Testis (tissue), 2 donors: ENCODE measurements at regions not wholly inside any gene's neighbourhood (a gene's known extent, or its start where the extent isn't known, plus 50 kb on each side); places are given as distances from the start of the nearest gene placed in this dataset.

ENCODE experiments used
- DNase-seq: peaks from one replicate; pipeline ENCODE4 v3.0.0-alpha.2; 2019
- H3K27ac ChIP-seq, 2 donors: fragments of 200-600 bp; sonication (generic); one replicate each; pipeline ENCODE4 v1.5.1; 2019
- H3K27me3 ChIP-seq: fragments of 200-600 bp; sonication (generic); one replicate; pipeline ENCODE4 v1.5.1; 2019
- H3K36me3 ChIP-seq: fragments of 200-600 bp; sonication (generic); one replicate; pipeline ENCODE4 v1.5.1; 2017; ENCODE audit warnings: low read depth; ENCODE audit errors: missing control alignments
- H3K4me1 ChIP-seq: fragments of 200-600 bp; sonication (generic); one replicate; pipeline ENCODE4 v1.5.1; 2019
- H3K4me3 ChIP-seq, 2 donors: fragments of 200-600 bp; sonication (generic); one replicate each; pipeline ENCODE4 v1.5.1; 2017 to 2019
- H3K9me3 ChIP-seq: fragments of 200-600 bp; sonication (generic); one replicate; pipeline ENCODE4 v1.5.1; 2017
- CTCF ChIP-seq, 3 experiments: fragments of 450-650 bp in 2 of 3; fragments of 200-600 bp in 1 of 3; sonication (generic) in 1 of 3; IDR thresholded peaks; one replicate each; pipeline ENCODE4 v1.5.1; 2016 to 2019; ENCODE audit warnings: antibody characterized with exemption in 3 of 3, mild to moderate bottlenecking in 2 of 3, moderate library complexity in 1 of 3
- POLR2A ChIP-seq: fragments of 450-650 bp; IDR thresholded peaks from one replicate; pipeline ENCODE4 v1.6.1; 2017; ENCODE audit warnings: antibody characterized with exemption, mild to moderate bottlenecking, moderate library complexity
- WGBS, 2 donors: methylation state at CpG; one replicate each; pipeline ENCODE4 v1.1.5; 2018; 5-methylcytosine and 5-hydroxymethylcytosine counted together
- intact Hi-C: fragments of 100-400 bp; cut with DNase I; formaldehyde crosslinking; loops from one replicate; pipeline ENCODE4 v1.15.1; 2023; ENCODE audit warnings: low total_unique reads

GRCh38 chr12:85657836-85658630 lies 178.2 kb downstream of the RASSF9 start:
- H3K27me3 ChIP-seq = no peaks in the 10 kb centered on the region
- no peaks in the 10 kb centered on the region for H3K4me1 ChIP-seq
- no peak overlapping the region for H3K4me3 ChIP-seq
- 84 to 94% methylated on average over 2 of the region's 2 CpGs for WGBS, 2 donors
- no peak for DNase-seq
- no peaks in the 10 kb centered on the region for H3K9me3 ChIP-seq
- intact Hi-C loops = no loop called here
- TF ChIP-seq CTCF (IDR thresholded peaks at IDR 0.05) (no peak), POLR2A (no peak)
- H3K27ac ChIP-seq = no peak overlapping the region
- H3K36me3 ChIP-seq = no peaks in the 10 kb centered on the region

- Histone ChIP-seq H3K36me3 (no peaks in the 10 kb centered on the region), H3K27me3 (no peaks in the 10 kb centered on the region), H3K4me1 (no peaks in the 10 kb centered on the region), H3K27ac (no peak overlapping the region), H3K9me3 (no peaks in the 10 kb centered on the region), H3K4me3 (no peak overlapping the region)
- TF ChIP-seq POLR2A = no peak
- TF ChIP-seq CTCF (IDR thresholded peaks at IDR 0.05) = no peak
- no peak for DNase-seq
- intact Hi-C loops = no loop called here
- 89% methylated on average over 6 to 7 of the region's 7 CpGs for WGBS, 2 donors
These were observed 176.3 kb downstream of the RASSF9 start for GRCh38 chr12:85659754-85660530.

GRCh38 chr12:85661461-85662206 lies 174.6 kb downstream of the RASSF9 start:
- 87 to 93% methylated on average over 4 of the region's 4 CpGs for WGBS, 2 donors
- intact Hi-C loops = no loop called here

GRCh38 chr12:85662207-85662602 lies 174.0 kb downstream of the RASSF9 start:
- H3K4me3 ChIP-seq = no peak overlapping the region
- H3K9me3 ChIP-seq = no peaks in the 10 kb centered on the region
- H3K27me3 ChIP-seq = no peaks in the 10 kb centered on the region
- intact Hi-C loops = no loop called here
- no peak overlapping the region for H3K27ac ChIP-seq
- no peaks in the 10 kb centered on the region for H3K4me1 ChIP-seq
- DNase-seq = no peak
- H3K36me3 ChIP-seq = no peaks in the 10 kb centered on the region
- TF ChIP-seq CTCF (IDR thresholded peaks at IDR 0.05) (no peak), POLR2A (no peak)

More at GRCh38 chr12:85661461-85662206, 174.6 kb downstream of the RASSF9 start:
- Histone ChIP-seq H3K27ac (no peak overlapping the region), H3K9me3 (no peaks in the 10 kb centered on the region), H3K36me3 (no peaks in the 10 kb centered on the region), H3K4me1 (no peaks in the 10 kb centered on the region), H3K4me3 (no peak overlapping the region), H3K27me3 (no peaks in the 10 kb centered on the region)
- no peak for DNase-seq
- TF ChIP-seq CTCF (IDR thresholded peaks at IDR 0.05) (no peak), POLR2A (no peak)
